Esophagus muscularis mucosa (tissue), 4 donors: ENCODE measurements at regions not wholly inside any gene's neighbourhood (a gene's known extent, or its start where the extent isn't known, plus 50 kb on each side); places are given as distances from the start of the nearest gene placed in this dataset.

Source experiments
- DNase-seq: peaks from one replicate; pipeline ENCODE4 v3.0.0-alpha.2; 2017; ENCODE audit errors: extremely low spot score
- H3K27ac ChIP-seq, 4 donors: fragments of 200-600 bp; sonication (generic); replicated peaks in 1 of 4; 1 replicate in 3 of 4; 2 replicates in 1 of 4; pipeline ENCODE4 v1.5.1; 2016 to 2019; ENCODE audit warnings: mild to moderate bottlenecking in 1 of 4
- H3K27me3 ChIP-seq, 4 donors: fragments of 200-600 bp; sonication (generic); one replicate each; pipeline versions ENCODE4 v1.5.1 to v1.6.0; 2016 to 2019
- H3K36me3 ChIP-seq, 4 donors: fragments of 200-600 bp; sonication (generic); one replicate each; pipeline ENCODE4 v1.5.1; 2016 to 2019
- H3K4me1 ChIP-seq, 4 donors: fragments of 200-600 bp; sonication (generic); one replicate each; pipeline ENCODE4 v1.5.1; 2016 to 2019
- H3K4me3 ChIP-seq, 4 donors: fragments of 200-600 bp; sonication (generic); 1 replicate in 2 of 4; 2 replicates in 2 of 4; pipeline ENCODE4 v1.5.1; 2016 to 2019; ENCODE audit warnings: mild to moderate bottlenecking in 4 of 4, moderate library complexity in 1 of 4
- H3K9me3 ChIP-seq, 4 donors: fragments of 200-600 bp; sonication (generic); 1 replicate in 3 of 4; 2 replicates in 1 of 4; pipeline ENCODE4 v1.5.1; 2016 to 2019
- EP300 ChIP-seq: sonication (generic); formaldehyde crosslinking; IDR thresholded peaks from one replicate; pipeline ENCODE4 v1.6.1; 2017; ENCODE audit warnings: antibody characterized with exemption
- POLR2A ChIP-seq: fragments of 450-650 bp; IDR thresholded peaks from one replicate; pipeline ENCODE4 v1.6.1; 2017; ENCODE audit warnings: antibody characterized with exemption, moderate library complexity, mild to moderate bottlenecking, low read depth
- POLR2AphosphoS5 ChIP-seq, 2 donors: sonication (generic); formaldehyde crosslinking; IDR thresholded peaks; one replicate each; pipeline ENCODE4 v1.6.1; 2017; ENCODE audit warnings: antibody characterized with exemption in 2 of 2
- WGBS: methylation state at CpG from one replicate; pipeline ENCODE4 v1.1.5; 2018; 5-methylcytosine and 5-hydroxymethylcytosine counted together
- intact Hi-C: fragments of 100-400 bp; cut with DNase I; formaldehyde crosslinking; loops from one replicate; pipeline ENCODE4 v1.15.1; 2023
- TF ChIP-seq, protein P1 (sequence below), 3 experiments: fragments of 200-600 bp in 2 of 3; fragments of 450-650 bp in 1 of 3; sonication (generic) in 2 of 3; IDR thresholded peaks; one replicate each; pipeline ENCODE4 v1.5.1; 2017 to 2019; ENCODE audit warnings: antibody characterized with exemption in 3 of 3, mild to moderate bottlenecking in 2 of 3, moderate library complexity in 1 of 3

DNA sequence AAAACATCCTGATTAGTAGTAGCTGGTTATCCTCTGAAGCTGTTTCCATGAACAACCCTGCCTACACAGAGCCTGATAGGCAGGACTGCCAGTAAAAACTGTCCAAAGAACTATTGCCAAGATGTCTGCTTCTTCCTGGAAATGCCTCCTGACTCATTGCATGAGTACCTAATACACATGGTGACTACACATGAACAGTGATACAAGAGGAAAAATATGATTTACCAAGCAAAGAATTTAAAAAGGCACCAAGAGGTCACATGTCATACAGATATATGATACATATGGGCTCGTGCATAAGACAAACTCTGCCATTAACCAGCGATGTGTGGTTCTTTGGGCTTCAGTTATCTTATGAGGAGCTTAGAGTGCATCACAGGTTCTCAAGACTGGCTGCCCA, 552.3 kb downstream of the SLC16A7 start:
- no peak for DNase-seq
- 76% methylated on average over 2 of the region's 2 CpGs for WGBS
- TF ChIP-seq POLR2A, result no peak
- no peak for TF ChIP-seq POLR2AphosphoS5 (IDR thresholded peaks at IDR 0.05)
- TF ChIP-seq EP300, result no peak
- TF ChIP-seq, protein P1, sequence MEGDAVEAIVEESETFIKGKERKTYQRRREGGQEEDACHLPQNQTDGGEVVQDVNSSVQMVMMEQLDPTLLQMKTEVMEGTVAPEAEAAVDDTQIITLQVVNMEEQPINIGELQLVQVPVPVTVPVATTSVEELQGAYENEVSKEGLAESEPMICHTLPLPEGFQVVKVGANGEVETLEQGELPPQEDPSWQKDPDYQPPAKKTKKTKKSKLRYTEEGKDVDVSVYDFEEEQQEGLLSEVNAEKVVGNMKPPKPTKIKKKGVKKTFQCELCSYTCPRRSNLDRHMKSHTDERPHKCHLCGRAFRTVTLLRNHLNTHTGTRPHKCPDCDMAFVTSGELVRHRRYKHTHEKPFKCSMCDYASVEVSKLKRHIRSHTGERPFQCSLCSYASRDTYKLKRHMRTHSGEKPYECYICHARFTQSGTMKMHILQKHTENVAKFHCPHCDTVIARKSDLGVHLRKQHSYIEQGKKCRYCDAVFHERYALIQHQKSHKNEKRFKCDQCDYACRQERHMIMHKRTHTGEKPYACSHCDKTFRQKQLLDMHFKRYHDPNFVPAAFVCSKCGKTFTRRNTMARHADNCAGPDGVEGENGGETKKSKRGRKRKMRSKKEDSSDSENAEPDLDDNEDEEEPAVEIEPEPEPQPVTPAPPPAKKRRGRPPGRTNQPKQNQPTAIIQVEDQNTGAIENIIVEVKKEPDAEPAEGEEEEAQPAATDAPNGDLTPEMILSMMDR (IDR thresholded peaks at IDR 0.05), result no peak
- Histone ChIP-seq H3K4me1 (no peaks in the 10 kb centered on the region), H3K36me3 (no peaks in the 10 kb centered on the region), H3K27me3 (no peaks in the 10 kb centered on the region), H3K9me3 (no peaks in the 10 kb centered on the region), H3K27ac (no peak overlapping the region), H3K4me3 (no peak overlapping the region)
- intact Hi-C loops, result no loop called here

DNA sequence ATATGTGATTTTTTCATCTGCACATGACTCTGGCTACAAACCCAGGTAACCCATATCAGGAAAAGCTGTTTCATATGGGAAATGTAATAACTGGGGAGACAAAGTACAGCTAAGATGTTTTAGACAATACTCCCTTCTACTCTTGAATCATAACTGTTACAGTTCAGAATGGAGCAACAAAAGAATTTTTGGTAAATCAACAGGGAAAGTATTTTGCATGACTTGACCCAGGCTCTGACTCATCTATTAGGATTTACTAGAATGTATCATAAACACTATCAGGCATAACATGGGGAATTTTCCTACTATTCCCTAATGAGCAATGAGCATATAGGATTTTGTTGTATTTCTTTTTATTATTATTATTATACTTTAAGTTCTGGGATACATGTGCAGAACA, 553.0 kb downstream of the SLC16A7 start:
- TF ChIP-seq POLR2A, result no peak
- no peak for TF ChIP-seq POLR2AphosphoS5 (IDR thresholded peaks at IDR 0.05)
- TF ChIP-seq EP300, result no peak
- Histone ChIP-seq H3K9me3 (no peaks in the 10 kb centered on the region), H3K36me3 (no peaks in the 10 kb centered on the region), H3K27me3 (no peaks in the 10 kb centered on the region), H3K27ac (no peak overlapping the region), H3K4me1 (no peaks in the 10 kb centered on the region), H3K4me3 (no peak overlapping the region)
- intact Hi-C loops, result no loop called here
- no peak for DNase-seq

DNA sequence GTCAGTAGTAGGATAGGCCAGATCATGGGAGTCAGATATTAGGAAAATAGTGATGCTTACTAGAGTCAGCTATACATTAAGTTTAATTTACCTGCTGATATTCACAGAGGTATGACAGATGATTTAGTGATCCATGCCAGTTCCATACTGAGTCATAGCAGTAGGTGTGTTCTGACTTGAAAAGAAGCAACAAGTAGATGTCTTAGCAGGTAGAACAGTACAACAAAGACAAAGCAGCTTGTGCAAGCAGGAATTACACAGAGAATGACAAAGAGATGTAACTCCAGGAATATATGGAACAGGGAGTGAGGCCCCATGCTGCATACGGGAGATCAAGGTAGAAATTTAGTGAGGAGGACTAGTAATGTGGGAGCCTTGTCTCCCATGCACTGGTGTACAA, 556.9 kb downstream of the SLC16A7 start:
- Histone ChIP-seq H3K9me3 (no peaks in the 10 kb centered on the region), H3K36me3 (no peaks in the 10 kb centered on the region), H3K27me3 (no peaks in the 10 kb centered on the region), H3K4me3 (no peak overlapping the region), H3K27ac (no peak overlapping the region), H3K4me1 (no peaks in the 10 kb centered on the region)
- TF ChIP-seq EP300 (no peak), POLR2AphosphoS5 (IDR thresholded peaks at IDR 0.05) (no peak), POLR2A (no peak)
- TF ChIP-seq, protein P1 (IDR thresholded peaks at IDR 0.05), result no peak
- DNase-seq, result no peak
- 88% methylated on average over 1 of the region's 1 CpG for WGBS
- intact Hi-C loops, result no loop called here

DNA sequence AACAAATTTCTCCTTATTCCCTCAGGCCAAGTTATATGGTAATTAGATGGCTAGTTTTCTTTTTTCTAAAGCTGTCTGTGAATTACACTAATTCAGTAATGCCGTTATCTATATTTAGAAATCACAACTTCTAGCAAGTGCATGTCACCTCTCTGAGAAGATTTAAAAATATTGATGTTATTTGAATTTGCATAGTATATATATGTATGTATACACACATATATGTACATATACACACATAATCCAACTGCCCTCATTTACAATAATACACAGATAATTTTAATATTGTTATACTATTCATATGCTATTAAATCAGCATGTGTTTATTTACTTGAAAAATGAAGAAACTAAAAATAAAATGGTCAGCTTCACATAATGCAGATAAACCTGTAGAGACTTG, 563.9 kb downstream of the SLC16A7 start:
- no peak for TF ChIP-seq POLR2AphosphoS5 (IDR thresholded peaks at IDR 0.05)
- TF ChIP-seq EP300, result no peak
- TF ChIP-seq, protein P1 (IDR thresholded peaks at IDR 0.05), result no peak
- TF ChIP-seq POLR2A, result no peak
- H3K4me3 ChIP-seq, result no peak overlapping the region
- WGBS, result 87% methylated on average over 1 of the region's 1 CpG

DNA sequence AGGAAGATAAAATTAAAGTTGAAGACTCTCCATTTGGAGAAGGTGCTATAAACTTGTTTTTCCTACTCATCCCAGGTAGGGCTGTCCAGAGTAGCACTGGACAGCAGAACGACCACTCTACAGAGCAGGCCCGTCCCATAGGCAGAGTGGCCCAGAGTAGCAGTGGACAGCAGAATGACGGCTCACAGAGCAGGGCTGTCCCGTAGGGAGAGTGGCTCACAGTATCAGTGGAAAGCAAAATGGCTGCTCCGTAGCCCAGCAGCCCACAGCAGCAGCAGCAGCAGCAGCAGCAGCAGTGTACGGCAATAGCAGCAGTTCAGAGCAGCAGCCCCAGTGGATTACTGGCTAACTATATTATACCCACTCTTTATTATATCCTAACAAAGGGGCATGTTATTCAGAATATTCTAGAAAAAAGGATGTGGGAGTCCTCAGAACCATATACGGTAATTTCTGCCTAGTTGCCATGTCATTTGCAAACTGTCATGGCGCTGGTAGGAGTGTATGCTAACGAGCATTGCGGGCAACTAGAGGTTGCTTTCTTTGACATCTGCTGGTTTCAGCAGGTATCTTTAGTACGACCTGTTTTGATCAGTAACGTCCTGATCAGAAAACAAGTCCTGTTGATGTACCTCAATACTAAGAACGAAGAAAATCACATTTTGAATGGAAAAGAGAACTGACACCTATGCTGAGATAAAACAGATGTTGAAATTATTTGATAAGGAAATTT, 567.3 kb downstream of the SLC16A7 start:
- TF ChIP-seq POLR2A, result no peak
- H3K4me1 ChIP-seq, result no peaks in the 10 kb centered on the region
- H3K27ac ChIP-seq, result no peak overlapping the region
- DNase-seq, result no peak
- no peaks in the 10 kb centered on the region for H3K9me3 ChIP-seq
- no peaks in the 10 kb centered on the region for H3K27me3 ChIP-seq
- H3K4me3 ChIP-seq, result no peak overlapping the region
- 89% methylated on average over 13 of the region's 13 CpGs for WGBS
- intact Hi-C loops, result no loop called here
- H3K36me3 ChIP-seq, result no peaks in the 10 kb centered on the region

More for the DNA sequence above, 563.9 kb downstream of the SLC16A7 start:
- DNase-seq, result no peak
- Histone ChIP-seq H3K9me3 (no peaks in the 10 kb centered on the region), H3K27ac (no peak overlapping the region), H3K36me3 (no peaks in the 10 kb centered on the region), H3K27me3 (no peaks in the 10 kb centered on the region), H3K4me1 (no peaks in the 10 kb centered on the region)
- intact Hi-C loops, result no loop called here

DNA sequence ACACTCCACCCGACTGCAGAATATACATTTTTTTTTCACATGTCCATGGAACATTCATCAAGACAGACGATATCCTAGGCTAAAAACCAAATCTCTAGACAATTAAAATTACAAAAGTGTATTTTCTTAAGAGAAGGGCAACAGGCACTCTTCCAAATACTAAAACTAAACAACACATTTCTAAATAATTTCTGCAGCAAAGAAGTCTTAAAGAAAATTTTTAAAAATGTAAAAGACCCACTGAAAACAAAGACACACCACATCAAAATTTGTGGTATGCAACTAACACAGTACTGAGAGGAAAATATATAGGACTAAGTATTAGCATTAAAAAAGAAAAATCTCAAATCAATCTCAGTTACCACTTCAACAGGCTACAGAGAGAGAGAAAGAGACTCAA, 570.0 kb downstream of the SLC16A7 start:
- no peak for DNase-seq
- intact Hi-C loops, result no loop called here
- Histone ChIP-seq H3K4me3 (no peak overlapping the region), H3K9me3 (no peaks in the 10 kb centered on the region), H3K27ac (no peak overlapping the region), H3K27me3 (no peaks in the 10 kb centered on the region), H3K36me3 (no peaks in the 10 kb centered on the region), H3K4me1 (no peaks in the 10 kb centered on the region)
- 47% methylated on average over 2 of the region's 2 CpGs for WGBS
- TF ChIP-seq POLR2AphosphoS5 (IDR thresholded peaks at IDR 0.05), result no peak
- no peak for TF ChIP-seq POLR2A
- TF ChIP-seq, protein P1 (IDR thresholded peaks at IDR 0.05), result no peak
- no peak for TF ChIP-seq EP300
